T-helper 17 cell (primary cell): ENCODE measurements at regions not wholly inside any gene's neighbourhood (a gene's known extent, or its start where the extent isn't known, plus 50 kb on each side); places are given as distances from the start of the nearest gene placed in this dataset.

Source experiments
- ATAC-seq: fragments of 150-1000 bp; cut with Tn5 transposase; 2 replicates; pipeline ENCODE4 v1.10.0; 2021; ENCODE audit warnings: mild to moderate bottlenecking, moderate library complexity
- DNase-seq, 3 donors: peaks; one replicate each; pipeline versions ENCODE4 v3.0.0 to v3.0.0-alpha.2; 2020 to 2021
- H3K9me3 ChIP-seq: one replicate; pipeline ENCODE4 v1.7.0; 2013; ENCODE audit warnings: low read length, mild to moderate bottlenecking; ENCODE audit not compliant: control insufficient read depth, poor library complexity, severe bottlenecking
- H3K27ac Mint-ChIP-seq: one replicate; pipeline ENCODE4 v1.8.0; 2022; ENCODE audit warnings: mild to moderate bottlenecking, moderate library complexity, mixed read lengths
- H3K27me3 Mint-ChIP-seq: one replicate; pipeline ENCODE4 v1.8.0; 2022; ENCODE audit warnings: mixed read lengths
- H3K36me3 Mint-ChIP-seq: one replicate; pipeline ENCODE4 v1.8.0; 2022; ENCODE audit warnings: low read depth, mixed read lengths
- H3K4me1 Mint-ChIP-seq: one replicate; pipeline ENCODE4 v1.8.0; 2022; ENCODE audit warnings: mild to moderate bottlenecking, mixed read lengths
- H3K4me3 Mint-ChIP-seq: one replicate; pipeline ENCODE4 v1.8.0; 2022; ENCODE audit warnings: mild to moderate bottlenecking, moderate library complexity, mixed read lengths

DNA sequence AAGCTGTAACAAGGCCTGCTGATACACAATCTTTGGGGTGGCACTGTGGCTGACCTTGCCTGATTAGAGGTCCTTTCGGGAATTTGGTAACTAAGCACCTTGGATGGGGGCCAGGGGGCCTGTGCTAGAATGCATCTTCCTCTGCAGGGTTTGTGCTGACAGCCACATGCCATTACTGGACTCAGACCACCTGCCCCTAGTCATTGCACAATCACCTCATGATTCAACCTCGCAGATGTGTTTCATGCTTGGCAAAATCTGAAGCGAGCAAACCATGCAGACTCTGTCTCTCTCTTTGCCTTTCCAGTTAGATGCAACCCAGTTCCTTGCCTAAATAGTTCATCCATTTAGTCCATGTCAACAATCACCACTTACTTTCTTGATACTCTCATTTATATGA lies 96.5 kb upstream of the ERCC6L2 start:
- Mint-ChIP-seq H3K27me3 (peaks cover 5% of the 10 kb centered on the region), H3K27ac (no peak overlapping the region), H3K4me3 (no peak overlapping the region), H3K4me1 (peaks cover 2% of the 10 kb centered on the region), H3K36me3 (no peaks in the 10 kb centered on the region)
- ATAC-seq (no peak), DNase-seq (no peak)
- no peaks in the 10 kb centered on the region for H3K9me3 ChIP-seq

DNA sequence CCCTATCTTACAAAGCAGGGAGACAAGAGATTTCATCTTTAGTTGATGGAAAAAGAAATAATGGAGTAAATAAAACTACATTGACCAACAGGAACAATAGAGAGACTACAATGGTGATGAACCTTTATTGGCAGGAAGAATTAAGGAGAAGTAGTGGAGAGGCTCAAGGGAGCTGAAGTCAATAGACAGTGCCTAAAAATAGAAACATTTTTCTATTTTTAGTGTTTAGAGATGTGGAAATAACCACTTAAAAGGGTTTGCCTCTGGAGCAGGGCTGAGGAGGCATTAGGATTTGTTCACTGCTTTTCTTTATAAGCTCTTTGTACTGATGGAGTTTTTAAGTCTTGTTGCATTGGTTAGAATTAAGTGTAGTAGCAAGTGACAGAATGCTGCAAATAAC lies 98.4 kb upstream of the ERCC6L2 start:
- Mint-ChIP-seq H3K4me3 (no peak overlapping the region), H3K27me3 (peaks cover 16% of the 10 kb centered on the region), H3K27ac (no peak overlapping the region), H3K4me1 (peaks cover 4% of the 10 kb centered on the region), H3K36me3 (no peaks in the 10 kb centered on the region)
- no peaks in the 10 kb centered on the region for H3K9me3 ChIP-seq
- DNase-seq, result no peak
- no peak for ATAC-seq

DNA sequence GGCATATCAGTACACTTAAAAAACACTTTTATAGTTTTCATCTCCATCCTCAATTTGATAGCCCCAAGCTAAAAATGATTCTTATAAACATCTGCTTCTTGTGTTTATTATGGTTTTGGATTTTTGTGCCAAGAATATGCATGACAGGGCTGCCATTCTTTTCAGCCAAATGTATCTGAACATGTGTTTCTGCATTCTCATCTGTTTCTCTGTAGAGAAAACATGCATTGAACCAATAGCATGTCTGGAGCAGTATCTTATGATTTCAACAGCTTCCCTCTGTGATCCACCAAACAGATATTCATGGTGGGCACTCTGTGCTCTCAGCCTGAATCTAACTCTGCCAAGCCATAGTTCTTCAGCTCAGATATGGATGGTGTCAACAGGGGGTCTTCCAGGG lies 99.3 kb upstream of the ERCC6L2 start:
- ATAC-seq (no peak), DNase-seq (no peak)
- no peak overlapping the region for H3K4me3 Mint-ChIP-seq
- H3K27ac Mint-ChIP-seq, result no peak overlapping the region
- H3K9me3 ChIP-seq, result no peaks in the 10 kb centered on the region
- H3K4me1 Mint-ChIP-seq, result peaks cover 4% of the 10 kb centered on the region
- no peaks in the 10 kb centered on the region for H3K36me3 Mint-ChIP-seq
- peaks cover 18% of the 10 kb centered on the region for H3K27me3 Mint-ChIP-seq

DNA sequence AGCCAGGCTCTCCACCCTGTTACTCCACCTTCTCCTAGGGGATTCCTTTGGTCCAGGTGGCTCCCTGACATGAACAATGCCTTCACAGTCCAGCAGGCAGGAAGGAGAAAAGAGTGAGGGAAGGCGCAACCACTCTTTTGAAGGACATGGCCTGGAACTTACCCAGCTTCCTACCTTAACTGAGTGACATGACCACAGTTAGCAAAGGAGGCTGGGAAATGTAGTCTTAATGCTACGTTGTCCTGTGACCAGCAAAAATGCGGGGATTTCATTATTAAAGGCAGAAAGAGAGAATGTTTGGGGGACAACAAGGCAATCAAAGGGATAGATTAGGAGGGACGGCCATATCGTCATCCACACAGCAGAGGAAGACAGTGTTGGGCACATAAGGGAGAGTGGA lies 100.3 kb upstream of the ERCC6L2 start:
- peaks cover 4% of the 10 kb centered on the region for H3K4me1 Mint-ChIP-seq
- H3K36me3 Mint-ChIP-seq, result no peaks in the 10 kb centered on the region
- H3K27ac Mint-ChIP-seq, result no peak overlapping the region
- H3K4me3 Mint-ChIP-seq, result no peak overlapping the region
- H3K27me3 Mint-ChIP-seq, result peaks cover 28% of the 10 kb centered on the region
- DNase-seq (no peak), ATAC-seq (no peak)
- no peaks in the 10 kb centered on the region for H3K9me3 ChIP-seq

DNA sequence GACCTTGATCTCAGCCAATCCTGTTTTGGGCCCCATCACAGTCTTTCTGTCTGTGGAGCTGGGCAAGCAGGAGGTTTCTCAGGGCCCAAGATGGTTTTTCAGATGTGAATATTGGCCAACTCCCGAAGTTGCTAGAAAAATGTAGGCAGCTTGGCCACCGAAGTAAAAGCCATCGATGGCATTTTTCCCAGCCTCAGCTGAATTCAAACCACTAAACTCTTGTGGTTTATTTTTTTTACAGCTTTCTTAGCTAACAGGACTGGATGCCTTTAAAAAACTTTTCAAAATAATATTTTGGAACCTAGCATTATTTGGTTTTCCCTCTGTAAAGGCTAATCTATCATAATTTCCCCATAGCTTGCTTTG lies 102.5 kb upstream of the ERCC6L2 start:
- no peaks in the 10 kb centered on the region for H3K9me3 ChIP-seq
- Mint-ChIP-seq H3K27me3 (peaks cover 38% of the 10 kb centered on the region), H3K4me1 (peaks cover 4% of the 10 kb centered on the region), H3K27ac (no peak overlapping the region), H3K36me3 (no peaks in the 10 kb centered on the region), H3K4me3 (no peak overlapping the region)
- ATAC-seq (no peak), DNase-seq (no peak)

DNA sequence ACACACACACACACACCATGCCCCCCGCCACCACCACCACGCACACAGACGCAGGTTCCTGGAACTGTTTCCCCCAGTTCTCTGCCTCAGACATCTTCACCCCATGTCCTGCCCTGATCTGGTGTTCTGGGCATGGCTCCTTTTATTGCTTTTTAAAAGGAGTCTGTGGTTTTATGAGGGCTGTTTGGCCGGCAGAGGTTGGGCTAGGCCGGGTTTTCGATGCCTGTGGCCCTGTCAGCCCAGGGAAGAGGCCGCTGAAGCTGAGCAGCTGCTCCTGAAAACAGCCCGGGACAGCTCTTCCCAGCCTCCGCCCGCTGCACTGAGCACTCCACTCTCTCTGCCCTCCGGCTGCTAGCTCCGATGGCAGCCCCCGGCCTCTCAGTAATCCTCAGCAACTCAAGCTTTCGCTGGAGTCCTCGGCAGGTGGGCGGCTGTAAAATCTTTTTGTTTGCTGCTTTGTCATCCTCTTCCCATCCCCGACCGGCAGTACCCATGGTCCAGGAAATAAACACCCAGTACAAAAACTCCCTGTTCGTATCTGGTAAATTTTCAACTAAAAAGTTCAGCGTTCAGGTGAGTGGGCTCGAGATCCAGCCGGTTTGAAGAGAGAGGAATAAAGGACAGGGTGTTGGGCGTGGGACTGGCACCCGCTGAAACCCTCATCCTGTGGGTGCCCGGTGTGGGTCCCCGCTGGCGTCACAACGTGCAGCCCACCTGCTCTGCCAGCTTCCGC lies 103.0 kb upstream of the ERCC6L2 start:
- Mint-ChIP-seq H3K4me1 (peaks cover 4% of the 10 kb centered on the region), H3K4me3 (no peak overlapping the region), H3K27me3 (peaks cover 38% of the 10 kb centered on the region), H3K27ac (no peak overlapping the region), H3K36me3 (no peaks in the 10 kb centered on the region)
- DNase-seq, result no peak
- no peaks in the 10 kb centered on the region for H3K9me3 ChIP-seq
- no peak for ATAC-seq

DNA sequence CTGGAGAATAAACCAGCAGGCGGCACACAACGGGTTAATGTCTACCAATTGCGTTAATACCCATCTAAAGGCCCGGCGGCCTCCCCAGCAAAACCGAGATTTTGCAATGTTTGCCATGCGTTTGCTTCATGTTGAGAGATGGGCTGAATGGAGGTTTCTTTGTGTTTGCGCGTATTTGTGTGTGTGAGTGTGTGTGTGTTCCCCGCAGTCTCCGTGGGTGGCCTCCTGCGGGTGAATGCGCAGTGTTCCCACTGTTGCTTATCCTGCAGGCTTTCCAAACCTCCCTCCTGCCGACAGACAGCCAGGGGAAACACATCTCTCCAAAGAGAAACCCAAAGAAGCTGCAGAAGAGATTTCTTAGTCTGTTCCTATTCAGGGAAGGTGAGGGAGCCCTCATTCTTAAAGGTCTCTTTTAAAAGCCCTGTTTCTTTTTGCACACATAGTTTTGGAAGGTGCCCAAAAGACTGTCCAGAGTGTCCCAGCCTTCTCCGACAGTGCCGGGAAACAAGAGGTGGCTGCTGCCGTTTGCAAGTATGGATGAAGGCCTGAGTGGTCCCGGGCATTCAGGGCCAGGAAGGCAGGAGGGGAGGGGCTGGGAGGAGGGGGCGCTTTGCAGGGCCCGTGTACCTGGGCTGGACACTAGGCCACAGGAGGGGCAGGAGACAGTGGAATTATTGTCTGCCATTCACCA lies 103.8 kb upstream of the ERCC6L2 start:
- no peak for ATAC-seq
- H3K27me3 Mint-ChIP-seq, result peaks cover 38% of the 10 kb centered on the region
- H3K4me3 Mint-ChIP-seq, result no peak overlapping the region
- H3K4me1 Mint-ChIP-seq, result peaks cover 2% of the 10 kb centered on the region
- no peak for DNase-seq
- H3K9me3 ChIP-seq, result no peaks in the 10 kb centered on the region
- H3K36me3 Mint-ChIP-seq, result no peaks in the 10 kb centered on the region
- H3K27ac Mint-ChIP-seq, result peak overlapping the region; percentile 56

DNA sequence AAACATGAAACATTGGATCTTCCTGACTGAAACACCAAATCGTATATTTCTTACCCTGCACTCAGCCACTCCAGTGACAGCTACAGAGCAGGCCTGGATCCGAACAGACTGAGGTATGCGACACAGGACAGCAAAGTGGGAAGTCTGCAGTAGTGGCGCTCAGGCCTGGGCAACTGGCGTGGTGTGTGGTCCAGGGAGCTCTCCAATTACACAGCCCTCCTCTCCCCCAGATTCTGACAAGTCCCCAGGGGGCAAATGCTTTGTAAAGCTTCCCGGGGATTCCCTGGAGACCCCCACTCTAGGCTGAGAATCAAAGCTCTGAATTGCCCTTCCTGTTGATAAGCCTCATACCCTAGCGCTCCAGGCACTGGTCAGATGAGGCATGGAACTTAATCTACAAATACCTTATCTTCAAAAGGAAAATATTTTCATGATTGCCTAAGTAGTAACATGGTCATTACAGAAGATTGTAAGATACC lies 104.8 kb upstream of the ERCC6L2 start:
- H3K27ac Mint-ChIP-seq, result peak overlapping the region; percentile 56

DNA sequence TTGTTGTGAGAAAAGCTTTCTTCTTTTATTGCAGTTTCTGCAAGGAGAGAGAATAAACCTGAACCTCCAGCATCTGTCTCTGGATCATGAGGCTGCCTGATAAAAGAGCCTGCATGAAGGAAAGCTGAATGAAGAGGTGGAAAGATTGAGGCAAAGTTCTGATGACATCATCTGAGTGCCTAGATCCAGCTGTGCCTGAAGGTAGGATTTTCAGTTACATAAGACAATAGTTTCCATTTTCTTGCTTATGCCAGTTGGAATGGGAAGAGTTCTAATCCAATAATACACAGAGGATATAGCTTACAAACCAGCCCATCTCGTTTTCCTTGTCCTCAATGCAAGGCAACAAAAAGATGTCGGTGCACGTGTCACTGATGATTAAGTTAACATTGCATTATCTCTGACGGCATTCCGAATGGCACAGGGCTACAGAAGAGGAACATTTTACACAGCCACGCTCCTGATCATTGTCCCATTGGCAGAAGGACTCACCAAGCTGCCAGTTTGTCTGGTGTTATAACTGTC lies 105.5 kb upstream of the ERCC6L2 start:
- H3K27me3 Mint-ChIP-seq, result peaks cover 38% of the 10 kb centered on the region
- ATAC-seq, result no peak

More for the DNA sequence above, 104.8 kb upstream of the ERCC6L2 start:
- Mint-ChIP-seq H3K27me3 (peaks cover 38% of the 10 kb centered on the region), H3K4me3 (no peak overlapping the region), H3K36me3 (no peaks in the 10 kb centered on the region), H3K4me1 (peaks cover 2% of the 10 kb centered on the region)
- no peaks in the 10 kb centered on the region for H3K9me3 ChIP-seq
- ATAC-seq (no peak), DNase-seq (no peak)

DNA sequence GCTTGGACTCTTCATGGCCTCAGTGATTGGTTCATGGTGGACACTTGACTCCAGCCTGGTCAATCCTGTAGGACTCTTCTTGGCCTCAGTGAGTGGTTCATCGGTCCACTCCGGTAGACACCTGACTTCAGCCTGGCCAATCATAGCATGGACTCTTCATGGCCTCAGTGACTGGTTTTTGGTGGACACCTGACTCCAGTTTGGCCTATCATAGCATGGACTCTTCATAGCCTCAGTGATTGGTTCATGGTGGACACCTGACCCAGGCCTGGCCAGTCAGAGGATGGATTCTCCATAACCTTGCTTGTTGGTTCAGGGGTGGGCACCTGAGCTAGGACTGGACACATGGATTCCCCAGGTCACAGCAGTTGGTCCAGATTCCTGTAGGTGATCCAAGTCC lies 106.0 kb upstream of the ERCC6L2 start:
- no peak overlapping the region for H3K4me3 Mint-ChIP-seq
- ATAC-seq (no peak), DNase-seq (no peak)
- H3K4me1 Mint-ChIP-seq, result peaks cover 2% of the 10 kb centered on the region
- H3K27ac Mint-ChIP-seq, result no peak overlapping the region
- no peaks in the 10 kb centered on the region for H3K9me3 ChIP-seq
- peaks cover 38% of the 10 kb centered on the region for H3K27me3 Mint-ChIP-seq
- H3K36me3 Mint-ChIP-seq, result no peaks in the 10 kb centered on the region

More for the DNA sequence above, 105.5 kb upstream of the ERCC6L2 start:
- no peaks in the 10 kb centered on the region for H3K9me3 ChIP-seq
- peaks cover 2% of the 10 kb centered on the region for H3K4me1 Mint-ChIP-seq
- no peaks in the 10 kb centered on the region for H3K36me3 Mint-ChIP-seq
- H3K27ac Mint-ChIP-seq, result no peak overlapping the region
- no peak overlapping the region for H3K4me3 Mint-ChIP-seq
- no peak for DNase-seq

DNA sequence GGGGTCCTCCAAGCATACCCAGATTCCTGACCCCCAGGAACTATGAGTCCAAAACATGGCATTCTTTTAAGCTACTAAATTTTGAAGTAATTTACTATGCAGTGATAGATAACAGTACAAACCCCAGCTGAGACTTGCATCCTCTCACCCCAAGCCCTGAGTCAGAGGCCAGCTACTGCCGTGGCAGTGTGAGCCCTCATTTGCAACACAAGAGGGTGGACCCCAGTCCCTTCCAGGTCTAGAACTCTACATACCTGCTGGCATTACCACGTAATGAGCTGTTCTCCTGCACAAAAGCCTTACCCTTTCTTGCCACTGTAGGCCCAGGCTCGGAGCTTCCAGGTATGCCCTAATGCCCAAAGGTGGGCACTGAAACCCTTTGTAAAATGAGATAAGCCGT lies 108.6 kb upstream of the ERCC6L2 start:
- H3K36me3 Mint-ChIP-seq, result no peaks in the 10 kb centered on the region
- H3K9me3 ChIP-seq, result no peaks in the 10 kb centered on the region
- H3K4me1 Mint-ChIP-seq, result no peaks in the 10 kb centered on the region
- H3K27me3 Mint-ChIP-seq, result peaks cover 27% of the 10 kb centered on the region
- ATAC-seq (no peak), DNase-seq (no peak)
- no peak overlapping the region for H3K4me3 Mint-ChIP-seq
- no peak overlapping the region for H3K27ac Mint-ChIP-seq

DNA sequence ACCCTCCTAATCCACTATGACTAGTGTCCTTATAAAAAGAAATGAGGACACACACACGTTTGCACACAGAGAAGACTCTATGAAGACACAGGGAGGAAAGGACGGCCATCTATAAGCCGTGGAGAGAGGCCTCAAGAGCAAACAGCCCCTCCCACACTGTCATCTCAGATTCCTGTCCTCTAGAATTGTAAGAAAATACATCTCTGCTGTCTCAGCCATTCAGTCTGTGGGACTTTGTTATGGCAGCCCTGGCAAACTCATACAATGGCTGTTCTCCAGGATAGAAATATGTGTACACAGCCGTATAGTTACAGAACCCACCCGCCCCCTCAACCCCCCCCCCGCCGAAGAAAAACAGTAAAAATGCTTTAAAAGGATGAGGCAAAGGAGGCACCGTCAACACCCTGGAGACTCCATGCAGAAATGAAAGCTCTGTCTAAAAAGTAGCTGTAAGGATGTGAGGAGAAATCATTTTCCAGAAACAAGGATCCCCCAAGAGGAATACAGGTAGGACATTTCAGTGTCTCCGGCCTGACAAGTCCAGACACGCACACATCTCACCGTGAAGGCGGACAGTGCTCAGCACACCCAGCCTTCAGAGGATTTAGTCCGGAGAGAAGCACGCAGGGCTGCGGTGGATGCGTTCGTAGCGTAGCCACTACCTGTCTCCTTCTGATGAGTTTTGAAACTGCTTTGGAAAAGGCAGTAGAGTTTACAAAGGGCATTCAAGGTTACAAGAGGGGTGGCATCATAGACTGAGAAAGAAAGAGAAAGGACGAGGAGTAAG lies 110.8 kb upstream of the ERCC6L2 start:
- Mint-ChIP-seq H3K36me3 (no peaks in the 10 kb centered on the region), H3K27me3 (peaks cover 9% of the 10 kb centered on the region), H3K4me3 (no peak overlapping the region), H3K27ac (no peak overlapping the region), H3K4me1 (no peaks in the 10 kb centered on the region)
- DNase-seq (no peak), ATAC-seq (no peak)
- H3K9me3 ChIP-seq, result no peaks in the 10 kb centered on the region

DNA sequence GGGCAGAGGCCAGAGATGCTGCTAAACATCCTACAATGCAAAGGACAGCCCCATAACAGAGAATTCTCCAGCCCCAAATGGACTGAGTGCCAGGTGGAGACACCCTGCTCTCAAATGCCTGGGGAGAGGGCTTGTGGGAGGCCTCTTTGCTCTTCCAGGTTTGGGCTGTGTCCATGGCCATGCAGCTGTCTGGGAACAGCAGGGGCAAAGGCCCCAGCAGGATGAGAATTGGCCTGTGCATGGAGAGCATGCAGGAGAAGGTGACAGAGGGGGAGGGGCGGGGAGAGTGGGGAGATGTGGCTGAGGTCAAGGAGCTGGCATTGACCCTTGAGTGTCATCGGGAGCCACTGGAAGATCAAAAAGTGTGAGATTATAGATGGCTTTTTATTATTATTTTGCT lies 111.5 kb upstream of the ERCC6L2 start:
- Mint-ChIP-seq H3K27ac (no peak overlapping the region), H3K36me3 (no peaks in the 10 kb centered on the region), H3K4me1 (no peaks in the 10 kb centered on the region), H3K27me3 (peaks cover 5% of the 10 kb centered on the region), H3K4me3 (no peak overlapping the region)
- no peak for DNase-seq
- ATAC-seq, result no peak
- H3K9me3 ChIP-seq, result no peaks in the 10 kb centered on the region
